ENCODE measurements at regions not wholly inside any gene's neighbourhood (a gene's known extent, or its start where the extent isn't known, plus 50 kb on each side); places are given as distances from the start of the nearest gene placed in this dataset.

- no peak for TF ChIP-seq ZNF462 (CRISPR knock-in tag; IDR thresholded peaks at IDR 0.05)
These were observed 167.8 kb upstream of the IQSEC1 start (continued) for GRCh38 chr3:13240928-13241618.

GRCh38 chr3:13239467-13239760 lies 166.2 kb upstream of the IQSEC1 start:
- Mint-ChIP-seq H3K4me1 (peaks cover 27% of the 10 kb centered on the region), H3K4me3 (no peak overlapping the region), H3K27me3 (ENCODE audit: insufficient read depth, low read depth, poor library complexity) (peaks cover 18% of the 10 kb centered on the region), H3K9me3 (no peaks in the 10 kb centered on the region), H3K36me3 (ENCODE audit: low read depth) (no peaks in the 10 kb centered on the region), H3K27ac (no peak overlapping the region)
- H3K36me3 ChIP-seq (ENCODE audit: insufficient read depth), result no peaks in the 10 kb centered on the region
- H3K79me2 ChIP-seq (replicated peaks; ENCODE audit: insufficient read depth), result no peaks in the 10 kb centered on the region
- H3K4me3 ChIP-seq, result no peak overlapping the region
- DNase-seq (ENCODE audit: low spot score) (no peak), ATAC-seq (no peak)
- no peaks in the 10 kb centered on the region for H3F3A ChIP-seq (replicated peaks; ENCODE audit: low read depth)
- no peaks in the 10 kb centered on the region for H3K27me3 ChIP-seq (ENCODE audit: insufficient read depth)
- no peak overlapping the region for H2AFZ ChIP-seq
- H3K9me2 ChIP-seq (ENCODE audit: insufficient read depth), result no peaks in the 10 kb centered on the region
- no peak overlapping the region for H3K4me2 ChIP-seq
- no peaks in the 10 kb centered on the region; the same call in 1 of the 2 replicates for H4K20me1 ChIP-seq (replicated peaks; ENCODE audit: insufficient read depth)
- peaks cover 11% of the 10 kb centered on the region; the same call in 1 of the 2 replicates for H3K4me1 ChIP-seq (ENCODE audit: insufficient read depth)
- no peak overlapping the region for H3K27ac ChIP-seq (ENCODE audit: low read depth)
- TF ChIP-seq EZH2phosphoT487 (IDR thresholded peaks at IDR 0.05; ENCODE audit: unreplicated experiment), result no peak
- no peak for TF ChIP-seq JUNB (IDR thresholded peaks at IDR 0.05; ENCODE audit: unreplicated experiment)
- no peak for TF ChIP-seq ZNF114 (CRISPR knock-in tag; IDR thresholded peaks at IDR 0.05)
- TF ChIP-seq ZNF462 (CRISPR knock-in tag; IDR thresholded peaks at IDR 0.05), result no peak
- no peak for TF ChIP-seq POLR2AphosphoS5 (IDR thresholded peaks at IDR 0.05; ENCODE audit: low read depth)
- no peak for TF ChIP-seq CTCF (conservative IDR thresholded peaks at IDR 0.05; ENCODE audit: low read depth in 2 of 2)
- no peak for TF ChIP-seq CREB1 (CRISPR knock-in tag; IDR thresholded peaks at IDR 0.05; ENCODE audit: low read depth)
- TF ChIP-seq STAT1 (IDR thresholded peaks at IDR 0.05; ENCODE audit: unreplicated experiment), result no peak
